ENCODE measurements at regions not wholly inside any gene's neighbourhood (a gene's known extent, or its start where the extent isn't known, plus 50 kb on each side); places are given as distances from the start of the nearest gene placed in this dataset.
"Not testable (repeated sequence)": the region's sequence is repeated elsewhere in the genome, so short reads cannot be mapped to it uniquely, and the experiment has no call there.

DNA sequence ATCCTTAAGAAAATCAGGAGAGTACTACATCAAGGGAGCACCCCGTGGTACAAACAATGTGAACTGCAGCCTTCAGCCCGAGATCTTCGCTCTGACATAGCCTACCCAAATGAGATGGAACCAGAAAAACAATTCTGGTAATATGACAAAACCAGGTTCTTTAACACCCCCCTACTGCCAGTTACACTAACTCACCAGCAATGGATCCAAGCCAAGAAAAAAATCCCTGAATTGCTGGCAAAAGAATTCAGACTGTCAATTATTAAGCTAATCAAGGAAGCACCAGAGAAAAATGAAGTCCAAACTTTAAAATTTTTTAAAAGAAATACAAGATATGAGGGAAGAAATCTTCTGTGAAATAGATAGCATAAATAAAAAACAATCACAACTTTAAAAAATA, 101.7 kb upstream of the KLF8 start:
- DNase-seq: no peak

DNA sequence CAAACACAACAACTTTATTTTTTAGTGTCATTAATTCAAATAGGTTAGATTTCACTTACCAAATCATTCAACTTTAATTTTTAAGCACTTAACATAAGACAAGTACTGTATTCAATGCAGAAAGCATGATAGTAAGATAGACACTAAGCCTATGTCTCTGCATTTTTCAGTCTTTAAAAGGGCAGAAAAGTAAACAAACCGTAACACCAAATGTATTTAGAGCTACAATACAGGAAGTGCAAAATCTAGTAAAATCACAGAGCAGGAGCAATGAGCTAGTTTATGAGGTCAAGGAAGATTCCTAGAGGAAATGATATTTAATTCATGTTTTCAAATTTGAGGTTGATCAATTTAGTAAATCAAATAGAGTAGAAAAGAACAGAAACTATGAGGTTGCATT, 68.0 kb upstream of the KLF8 start:
- not testable (repeated sequence) for DNase-seq
